ENCODE measurements at regions not wholly inside any gene's neighbourhood (a gene's known extent, or its start where the extent isn't known, plus 50 kb on each side); places are given as distances from the start of the nearest gene placed in this dataset.

- in situ Hi-C loops (cut with MboI), result no loop called here
- CTCF ChIA-PET (ENCODE audit: low intra/inter-chr PET ratio), result no interaction called here
- no peak overlapping the region for H3K4me3 ChIP-seq
- TF ChIP-seq TCF7L2 (IDR thresholded peaks at IDR 0.05; ENCODE audit: low read depth, low read length) (no peak), SOX6 (IDR thresholded peaks at IDR 0.05) (peak; percentile 50), CXXC5 (CRISPR knock-in tag; IDR thresholded peaks at IDR 0.05) (peak; percentile 29; the same call in 1 of the 2 replicates), ZNF707 (CRISPR knock-in tag; conservative IDR thresholded peaks at IDR 0.05) (no peak), CBX2 (IDR thresholded peaks at IDR 0.05; ENCODE audit: insufficient read depth, low read length, poor library complexity, severe bottlenecking) (no peak), ZNF668 (CRISPR knock-in tag; IDR thresholded peaks at IDR 0.05) (no peak), RCOR1 (IDR thresholded peaks at IDR 0.05; ENCODE audit: borderline replicate concordance in 1 of 2, low read depth in 2 of 2, low read length in 2 of 2) (0 out of 4 replicates have a peak, but pooled peaks of 1 of the 2 experiments have one; percentile 24), ZBTB9 (CRISPR knock-in tag; IDR thresholded peaks at IDR 0.05) (peak; percentile 69; the same call in 1 of the 2 replicates), ZNF212 (CRISPR knock-in tag; IDR thresholded peaks at IDR 0.05) (no peak), BHLHE40 (IDR thresholded peaks at IDR 0.05; ENCODE audit: low read length) (no peak), RAD21 (CRISPR knock-in tag; conservative IDR thresholded peaks at IDR 0.05 in 1 of 2, IDR thresholded peaks at IDR 0.05 in 1 of 2) (0 out of 4 replicates have a peak, but pooled peaks of 1 of the 2 experiments have one; percentile 9)
- TF ChIP-seq, protein P1, sequence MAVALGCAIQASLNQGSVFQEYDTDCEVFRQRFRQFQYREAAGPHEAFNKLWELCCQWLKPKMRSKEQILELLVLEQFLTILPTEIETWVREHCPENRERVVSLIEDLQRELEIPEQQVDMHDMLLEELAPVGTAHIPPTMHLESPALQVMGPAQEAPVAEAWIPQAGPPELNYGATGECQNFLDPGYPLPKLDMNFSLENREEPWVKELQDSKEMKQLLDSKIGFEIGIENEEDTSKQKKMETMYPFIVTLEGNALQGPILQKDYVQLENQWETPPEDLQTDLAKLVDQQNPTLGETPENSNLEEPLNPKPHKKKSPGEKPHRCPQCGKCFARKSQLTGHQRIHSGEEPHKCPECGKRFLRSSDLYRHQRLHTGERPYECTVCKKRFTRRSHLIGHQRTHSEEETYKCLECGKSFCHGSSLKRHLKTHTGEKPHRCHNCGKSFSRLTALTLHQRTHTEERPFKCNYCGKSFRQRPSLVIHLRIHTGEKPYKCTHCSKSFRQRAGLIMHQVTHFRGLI (CRISPR knock-in tag; IDR thresholded peaks at IDR 0.05), result 0 out of 2 replicates have a peak, but pooled peaks have one; percentile 48
These were observed 253.1 kb upstream of the IRF2BP2 start for GRCh38 chr1:234862944-234863515.

More at GRCh38 chr1:234862944-234863515, 253.1 kb upstream of the IRF2BP2 start:
- H3K79me2 ChIP-seq (ENCODE audit: control insufficient read depth, insufficient read depth, low read length), result no peaks in the 10 kb centered on the region
- no TSS peak for BruUV-seq (replicated peaks)
- WGBS (ENCODE audit: insufficient coverage, low coverage, missing lambda C conversion rate), result 55% methylated on average over 12 of the region's 13 CpGs
- no peak overlapping the region for H3K4me2 ChIP-seq (ENCODE audit: insufficient read depth, low read length)
- DNase-seq (ENCODE audit: extremely low read depth in 1 of 4, low spot score in 3 of 4) (no peak), FAIRE-seq (no peak), ATAC-seq (no peak)
- intact Hi-C loops (cut with micrococcal nuclease), result loop anchor here (10.0 kb wide), 1 partner anchor 488 kb away; the partner anchor contains the start of gene COA6
- H3K27ac ChIP-seq (ENCODE audit: extremely low read depth, low read depth, low read length), result no peak overlapping the region
- H4K20me1 ChIP-seq (replicated peaks; ENCODE audit: control insufficient read depth, insufficient read depth, low read length), result no peaks in the 10 kb centered on the region
- H3K9me1 ChIP-seq (ENCODE audit: control insufficient read depth, insufficient read depth, low read length), result no peaks in the 10 kb centered on the region
- peaks cover 26 to 42% of the 10 kb centered on the region in 2 experiments; a peak in 4 of 5 replicates for H3K4me1 ChIP-seq (replicated peaks in 1 of 2; ENCODE audit: control insufficient read depth in 2 of 2, insufficient read depth in 2 of 2, low read length in 2 of 2)
- no peaks in the 10 kb centered on the region for H3K27me3 ChIP-seq (ENCODE audit: control insufficient read depth in 2 of 2, insufficient read depth in 2 of 2, low read length in 2 of 2)
- H3K9ac ChIP-seq (ENCODE audit: insufficient read depth in 1 of 2, low read depth in 2 of 2, low read length in 2 of 2), result peak overlapping the region in 1 of 2 experiments; percentile 38; a peak in 2 of 4 replicates
- H3K36me3 ChIP-seq (ENCODE audit: control insufficient read depth, insufficient read depth, low read length), result no peaks in the 10 kb centered on the region
- H3K9me3 ChIP-seq (replicated peaks; ENCODE audit: control insufficient read depth, insufficient read depth, low read depth, low read length), result peaks cover 9% of the 10 kb centered on the region
- peak overlapping the region; percentile 27; the same call in 1 of the 2 replicates for H2AFZ ChIP-seq (ENCODE audit: low read depth, low read length)
- POLR2A ChIA-PET, result interaction anchor here (0.6 to 1.8 kb wide), 8 partner anchors 8 to 581 kb away, joined by 3 to 5 read pairs (median 4); no protein-coding TSS in a partner anchor

All from K562 (cell line).